Astrocyte of the cerebellum (primary cell): ENCODE measurements at regions not wholly inside any gene's neighbourhood (a gene's known extent, or its start where the extent isn't known, plus 50 kb on each side); places are given as distances from the start of the nearest gene placed in this dataset.
"Not testable (repeated sequence)": the region's sequence is repeated elsewhere in the genome, so short reads cannot be mapped to it uniquely, and the experiment has no call there.

Experiments
- DNase-seq: peaks from one replicate; pipeline ENCODE4 v3.0.0-alpha.2; 2011; ENCODE audit warnings: low read depth
- H3K4me3 ChIP-seq: 2 replicates; pipeline ENCODE4 v1.5.1; 2011; ENCODE audit warnings: mild to moderate bottlenecking, low read depth, low read length, moderate library complexity
- in situ Hi-C: cut with HindIII; loops from 2 replicates; pipeline ENCODE4 v1.10.0; 2017; ENCODE audit warnings: low sequenced_read_pairs
- TF ChIP-seq, protein P1 (sequence below): IDR thresholded peaks from 2 replicates; pipeline ENCODE4 v1.5.1; 2012; ENCODE audit warnings: low read length, low read depth, moderate library complexity, mild to moderate bottlenecking; ENCODE audit errors: missing control alignments

DNA sequence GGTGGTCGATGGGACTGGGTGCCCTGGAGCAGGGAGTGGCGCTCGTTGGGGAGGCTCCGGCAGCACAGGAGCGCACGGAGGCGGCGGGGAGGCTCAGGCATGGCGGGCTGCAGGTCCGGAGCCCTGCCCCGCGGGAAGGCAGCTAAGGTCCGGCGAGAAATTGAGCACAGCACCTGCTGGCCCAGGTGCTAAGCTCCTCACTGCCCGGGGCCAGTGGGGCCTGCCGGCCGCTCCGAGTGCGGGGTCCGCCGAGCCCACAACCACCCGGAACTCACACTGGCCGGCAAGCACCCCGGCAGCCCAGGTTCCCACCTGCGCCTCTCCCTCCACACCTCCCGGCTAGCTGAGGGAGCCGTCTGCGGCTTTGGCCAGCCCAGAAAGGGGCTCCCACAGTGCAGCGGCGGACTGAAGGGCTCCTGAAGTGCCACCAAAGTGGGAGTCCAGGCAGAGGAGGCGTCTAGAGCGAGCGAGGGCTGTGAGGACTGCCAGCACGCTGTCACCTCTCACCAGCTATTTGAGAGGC, 88.8 kb upstream of the EEF2KMT start:
- TF ChIP-seq, protein P1, sequence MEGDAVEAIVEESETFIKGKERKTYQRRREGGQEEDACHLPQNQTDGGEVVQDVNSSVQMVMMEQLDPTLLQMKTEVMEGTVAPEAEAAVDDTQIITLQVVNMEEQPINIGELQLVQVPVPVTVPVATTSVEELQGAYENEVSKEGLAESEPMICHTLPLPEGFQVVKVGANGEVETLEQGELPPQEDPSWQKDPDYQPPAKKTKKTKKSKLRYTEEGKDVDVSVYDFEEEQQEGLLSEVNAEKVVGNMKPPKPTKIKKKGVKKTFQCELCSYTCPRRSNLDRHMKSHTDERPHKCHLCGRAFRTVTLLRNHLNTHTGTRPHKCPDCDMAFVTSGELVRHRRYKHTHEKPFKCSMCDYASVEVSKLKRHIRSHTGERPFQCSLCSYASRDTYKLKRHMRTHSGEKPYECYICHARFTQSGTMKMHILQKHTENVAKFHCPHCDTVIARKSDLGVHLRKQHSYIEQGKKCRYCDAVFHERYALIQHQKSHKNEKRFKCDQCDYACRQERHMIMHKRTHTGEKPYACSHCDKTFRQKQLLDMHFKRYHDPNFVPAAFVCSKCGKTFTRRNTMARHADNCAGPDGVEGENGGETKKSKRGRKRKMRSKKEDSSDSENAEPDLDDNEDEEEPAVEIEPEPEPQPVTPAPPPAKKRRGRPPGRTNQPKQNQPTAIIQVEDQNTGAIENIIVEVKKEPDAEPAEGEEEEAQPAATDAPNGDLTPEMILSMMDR, result no peak
- no peak for DNase-seq
- in situ Hi-C loops, result no loop called here
- H3K4me3 ChIP-seq, result no peak overlapping the region

DNA sequence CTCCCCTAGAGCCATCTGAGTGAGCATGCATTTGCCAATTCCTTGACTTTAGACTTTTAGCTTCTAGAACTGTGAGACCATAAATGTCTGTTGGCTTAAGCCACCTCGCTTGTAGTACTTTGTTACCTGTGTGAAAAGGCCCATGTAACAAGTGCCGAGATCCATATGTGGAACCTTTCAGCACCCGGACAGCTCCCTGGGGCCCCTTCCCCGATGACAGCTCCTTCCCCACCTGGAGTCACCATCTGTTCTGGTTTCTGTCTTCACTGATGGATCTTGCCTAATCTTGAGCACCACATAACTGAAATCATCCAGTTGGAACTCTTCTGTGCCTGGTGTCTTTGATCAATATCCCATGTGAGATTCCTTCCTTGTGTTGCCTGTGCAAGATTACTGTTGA, 78.9 kb upstream of the EEF2KMT start:
- in situ Hi-C loops, result no loop called here
- H3K4me3 ChIP-seq, result no peak overlapping the region

DNA sequence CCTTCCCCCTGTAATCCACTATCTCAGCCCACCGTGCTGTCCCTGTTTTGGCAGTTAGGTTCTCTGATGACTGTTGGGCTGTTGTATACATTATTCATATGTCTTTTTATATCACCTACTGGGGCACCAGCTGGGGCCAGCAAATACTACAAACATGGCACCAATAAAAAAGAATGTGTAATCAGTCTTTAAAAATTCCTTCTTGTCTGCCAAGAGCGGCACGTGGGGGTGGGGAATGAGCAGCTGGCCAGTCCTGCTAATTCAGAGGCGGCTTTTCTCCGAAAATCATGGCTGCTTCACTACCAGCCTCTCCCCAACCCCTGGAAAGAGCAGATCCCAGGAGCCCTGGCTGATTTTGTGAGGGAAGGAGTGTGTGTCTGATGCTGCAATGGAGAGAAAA, 77.7 kb upstream of the EEF2KMT start:
- in situ Hi-C loops, result no loop called here
- no peak for DNase-seq
- H3K4me3 ChIP-seq, result no peak overlapping the region
- TF ChIP-seq, protein P1, result no peak

More for the DNA sequence above, 78.9 kb upstream of the EEF2KMT start:
- TF ChIP-seq, protein P1, result no peak
- DNase-seq, result no peak

DNA sequence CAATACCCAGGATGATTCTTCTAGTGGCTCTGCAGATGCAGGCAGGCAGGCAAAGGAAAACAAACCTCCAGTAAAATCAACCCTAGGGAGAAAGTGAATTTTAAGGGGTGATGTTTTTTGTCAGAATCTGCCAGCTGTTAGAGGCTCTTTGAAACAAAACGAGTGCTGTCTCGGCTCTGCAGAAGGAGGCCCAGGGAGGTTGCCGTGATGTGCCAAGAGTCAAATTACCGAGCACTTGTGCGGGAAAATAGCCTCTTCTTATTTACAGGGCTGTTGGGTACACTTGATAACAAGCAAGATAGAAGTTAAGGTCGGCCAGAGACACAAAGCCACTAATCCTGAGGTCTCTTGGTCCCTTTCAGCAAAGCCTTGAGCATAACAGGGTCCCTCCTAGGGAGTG, 68.9 kb upstream of the EEF2KMT start:
- in situ Hi-C loops, result no loop called here
- no peak overlapping the region for H3K4me3 ChIP-seq
- no peak for DNase-seq
- TF ChIP-seq, protein P1, result no peak

GRCh38 chr16:5165429-5165828, 67.8 kb upstream of the EEF2KMT start:
- DNase-seq, H3K4me3 ChIP-seq, in situ Hi-C loops: not testable (repeated sequence)

- DNase-seq, H3K4me3 ChIP-seq, in situ Hi-C loops: not testable (repeated sequence)
Observed at GRCh38 chr16:5162801-5163200, 65.2 kb upstream of the EEF2KMT start.

- H3K4me3 ChIP-seq, in situ Hi-C loops, DNase-seq: not testable (repeated sequence)
Observed at GRCh38 chr16:5161888-5162287, 64.3 kb upstream of the EEF2KMT start.

DNA sequence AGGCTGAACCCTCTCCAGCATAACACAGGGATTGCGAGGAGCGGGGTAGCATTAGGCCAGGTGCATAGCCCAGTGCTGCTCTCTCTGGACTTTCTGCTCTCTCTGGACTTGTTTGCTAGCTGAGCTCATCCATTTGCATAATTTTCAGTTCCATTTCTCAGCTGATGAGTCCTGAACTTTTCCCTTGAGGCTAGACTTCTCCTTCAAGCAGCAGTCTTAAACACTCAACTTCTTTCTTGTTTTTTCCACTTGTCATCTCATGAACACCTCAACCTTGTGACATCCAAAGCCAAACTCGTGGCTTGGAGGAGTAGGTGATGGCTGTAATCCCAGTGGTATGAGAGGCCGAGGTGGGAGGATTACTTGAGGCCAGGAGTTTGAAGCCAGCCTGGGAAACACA, 62.4 kb upstream of the EEF2KMT start:
- H3K4me3 ChIP-seq, in situ Hi-C loops, DNase-seq: not testable (repeated sequence)

DNA sequence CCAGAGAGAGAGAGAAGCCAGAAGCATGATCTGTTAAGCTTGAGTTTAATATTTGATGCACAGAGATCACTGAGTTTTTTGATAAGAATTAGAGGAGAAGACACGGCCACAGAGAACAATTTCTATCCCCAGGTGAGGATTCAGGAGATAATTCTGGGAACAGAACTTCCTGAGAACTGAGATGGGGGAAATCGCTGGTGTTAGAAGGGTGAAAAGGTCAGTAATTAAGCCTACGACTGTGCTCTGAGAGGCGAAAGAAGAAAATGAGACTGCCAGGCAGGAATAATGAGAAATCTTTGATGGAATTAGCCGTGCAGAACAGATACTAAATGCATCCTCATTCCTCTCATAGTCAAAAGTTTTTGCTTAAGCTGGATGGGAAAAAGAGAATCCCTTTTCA, 61.9 kb upstream of the EEF2KMT start:
- in situ Hi-C loops, H3K4me3 ChIP-seq, DNase-seq: not testable (repeated sequence)
